ENCODE measurements at regions not wholly inside any gene's neighbourhood (a gene's known extent, or its start where the extent isn't known, plus 50 kb on each side); places are given as distances from the start of the nearest gene placed in this dataset.
"Not testable (repeated sequence)": the region's sequence is repeated elsewhere in the genome, so short reads cannot be mapped to it uniquely, and the experiment has no call there.

DNA sequence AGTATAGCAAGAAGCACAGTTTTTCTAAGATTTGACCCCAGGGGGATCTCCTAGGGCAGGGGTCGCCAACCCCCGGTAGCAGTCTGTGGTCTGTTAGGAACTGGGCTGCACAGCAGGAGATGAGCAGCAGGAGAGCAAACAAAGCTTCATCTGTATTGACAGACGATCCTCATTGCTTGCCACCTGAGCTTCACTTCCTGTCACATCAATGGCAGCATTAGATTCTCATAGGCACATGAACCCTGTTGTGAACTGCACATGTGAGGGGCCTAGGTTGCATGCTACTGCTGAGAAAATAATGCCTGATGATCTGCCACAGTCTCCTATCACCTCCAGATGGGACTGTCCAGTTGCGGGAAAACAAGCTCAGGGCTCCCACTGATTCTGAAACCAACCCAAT lies 136.2 kb downstream of the RGPD3 start:
- CTCF ChIA-PET: no interaction called here
- Histone ChIP-seq H3K9me3 (ENCODE audit: low read length) (no peaks in the 10 kb centered on the region), H3K36me3 (ENCODE audit: low read depth, low read length) (no peaks in the 10 kb centered on the region), H3K4me3 (ENCODE audit: low read length) (no peak overlapping the region), H3K4me1 (ENCODE audit: insufficient read depth, low read length) (no peaks in the 10 kb centered on the region), H3K79me2 (ENCODE audit: low read length) (no peaks in the 10 kb centered on the region), H3K27me3 (ENCODE audit: low read length) (peaks cover 42% of the 10 kb centered on the region), H3K9me2 (replicated peaks; ENCODE audit: low read length) (no peaks in the 10 kb centered on the region), H4K20me1 (ENCODE audit: low read length) (no peaks in the 10 kb centered on the region), H3K27ac (ENCODE audit: low read length) (no peak overlapping the region), H3K4me2 (ENCODE audit: low read length) (no peak overlapping the region), H3K9ac (ENCODE audit: low read length) (no peak overlapping the region), H3F3A (ENCODE audit: low read length, unreplicated experiment) (no peaks in the 10 kb centered on the region), H2AFZ (ENCODE audit: low read length) (no peak overlapping the region)
- POLR2A ChIA-PET (ENCODE audit: unreplicated experiment): no interaction called here
- intact Hi-C loops (cut with micrococcal nuclease): no loop called here
- no peak for ATAC-seq
- TF ChIP-seq EZH2 (IDR thresholded peaks at IDR 0.05; ENCODE audit: low read length, unreplicated experiment) (no peak), EZH2phosphoT487 (IDR thresholded peaks at IDR 0.05; ENCODE audit: borderline replicate concordance, low read length) (no peak)
- TF ChIP-seq, protein P1, sequence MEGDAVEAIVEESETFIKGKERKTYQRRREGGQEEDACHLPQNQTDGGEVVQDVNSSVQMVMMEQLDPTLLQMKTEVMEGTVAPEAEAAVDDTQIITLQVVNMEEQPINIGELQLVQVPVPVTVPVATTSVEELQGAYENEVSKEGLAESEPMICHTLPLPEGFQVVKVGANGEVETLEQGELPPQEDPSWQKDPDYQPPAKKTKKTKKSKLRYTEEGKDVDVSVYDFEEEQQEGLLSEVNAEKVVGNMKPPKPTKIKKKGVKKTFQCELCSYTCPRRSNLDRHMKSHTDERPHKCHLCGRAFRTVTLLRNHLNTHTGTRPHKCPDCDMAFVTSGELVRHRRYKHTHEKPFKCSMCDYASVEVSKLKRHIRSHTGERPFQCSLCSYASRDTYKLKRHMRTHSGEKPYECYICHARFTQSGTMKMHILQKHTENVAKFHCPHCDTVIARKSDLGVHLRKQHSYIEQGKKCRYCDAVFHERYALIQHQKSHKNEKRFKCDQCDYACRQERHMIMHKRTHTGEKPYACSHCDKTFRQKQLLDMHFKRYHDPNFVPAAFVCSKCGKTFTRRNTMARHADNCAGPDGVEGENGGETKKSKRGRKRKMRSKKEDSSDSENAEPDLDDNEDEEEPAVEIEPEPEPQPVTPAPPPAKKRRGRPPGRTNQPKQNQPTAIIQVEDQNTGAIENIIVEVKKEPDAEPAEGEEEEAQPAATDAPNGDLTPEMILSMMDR (conservative IDR thresholded peaks at IDR 0.05; ENCODE audit: low read depth, low read length): no peak
- BruUV-seq (replicated peaks): no TSS peak
- DNase-seq: no peak

- H3K27me3 ChIP-seq (ENCODE audit: low read length): peaks cover 43% of the 10 kb centered on the region
- POLR2A ChIA-PET (ENCODE audit: unreplicated experiment); H3K4me1 ChIP-seq (ENCODE audit: insufficient read depth, low read length); H3K36me3 ChIP-seq (ENCODE audit: low read depth, low read length); H3K4me3 ChIP-seq (ENCODE audit: low read length); H3K79me2 ChIP-seq (ENCODE audit: low read length); BruUV-seq (replicated peaks); H3F3A ChIP-seq (ENCODE audit: low read length, unreplicated experiment); H4K20me1 ChIP-seq (ENCODE audit: low read length); H3K9me3 ChIP-seq (ENCODE audit: low read length); H3K9ac ChIP-seq (ENCODE audit: low read length); H2AFZ ChIP-seq (ENCODE audit: low read length); H3K9me2 ChIP-seq (replicated peaks; ENCODE audit: low read length); ATAC-seq; H3K4me2 ChIP-seq (ENCODE audit: low read length); H3K27ac ChIP-seq (ENCODE audit: low read length); DNase-seq; intact Hi-C loops (cut with micrococcal nuclease); CTCF ChIA-PET: not testable (repeated sequence)
These were observed 136.5 kb upstream of the UXS1 start for GRCh38 chr2:106330384-106331261.

GRCh38 chr2:106323337-106324013 lies 129.4 kb upstream of the UXS1 start:
- no peaks in the 10 kb centered on the region for H3F3A ChIP-seq (ENCODE audit: low read length, unreplicated experiment)
- peaks cover 67% of the 10 kb centered on the region for H3K27me3 ChIP-seq (ENCODE audit: low read length)
- no peak overlapping the region for H2AFZ ChIP-seq (ENCODE audit: low read length)
- H3K9me2 ChIP-seq (replicated peaks; ENCODE audit: low read length): no peaks in the 10 kb centered on the region; the same call in 1 of the 2 replicates
- TF ChIP-seq, protein P1 (conservative IDR thresholded peaks at IDR 0.05; ENCODE audit: low read depth, low read length): no peak
- TF ChIP-seq EZH2 (IDR thresholded peaks at IDR 0.05; ENCODE audit: low read length, unreplicated experiment) (no peak), EZH2phosphoT487 (IDR thresholded peaks at IDR 0.05; ENCODE audit: borderline replicate concordance, low read length) (no peak)
- DNase-seq (no peak), ATAC-seq (no peak)
- BruUV-seq (replicated peaks): no TSS peak
- H3K4me1 ChIP-seq (ENCODE audit: insufficient read depth, low read length): no peaks in the 10 kb centered on the region
- H3K9ac ChIP-seq (ENCODE audit: low read length): no peak overlapping the region
- H3K9me3 ChIP-seq (ENCODE audit: low read length): no peaks in the 10 kb centered on the region
- intact Hi-C loops (cut with micrococcal nuclease): no loop called here
- no peak overlapping the region for H3K27ac ChIP-seq (ENCODE audit: low read length)
- POLR2A ChIA-PET (ENCODE audit: unreplicated experiment): no interaction called here
- CTCF ChIA-PET: no interaction called here
- no peaks in the 10 kb centered on the region for H3K36me3 ChIP-seq (ENCODE audit: low read depth, low read length)
- H4K20me1 ChIP-seq (ENCODE audit: low read length): no peaks in the 10 kb centered on the region
- H3K79me2 ChIP-seq (ENCODE audit: low read length): no peaks in the 10 kb centered on the region
- no peak overlapping the region for H3K4me3 ChIP-seq (ENCODE audit: low read length)
- H3K4me2 ChIP-seq (ENCODE audit: low read length): no peak overlapping the region
